HK-2 (cell line): ENCODE measurements at regions not wholly inside any gene's neighbourhood (a gene's known extent, or its start where the extent isn't known, plus 50 kb on each side); places are given as distances from the start of the nearest gene placed in this dataset.
A peak's percentile ranks its signal among the peaks of the same experiment; 100 is the strongest.
"Not testable (repeated sequence)": the region's sequence is repeated elsewhere in the genome, so short reads cannot be mapped to it uniquely, and the experiment has no call there.

Source experiments
- DNase-seq: peaks from one replicate; pipeline ENCODE4 v3.0.0-alpha.2; 2018; ENCODE audit not compliant: unreplicated experiment

DNA sequence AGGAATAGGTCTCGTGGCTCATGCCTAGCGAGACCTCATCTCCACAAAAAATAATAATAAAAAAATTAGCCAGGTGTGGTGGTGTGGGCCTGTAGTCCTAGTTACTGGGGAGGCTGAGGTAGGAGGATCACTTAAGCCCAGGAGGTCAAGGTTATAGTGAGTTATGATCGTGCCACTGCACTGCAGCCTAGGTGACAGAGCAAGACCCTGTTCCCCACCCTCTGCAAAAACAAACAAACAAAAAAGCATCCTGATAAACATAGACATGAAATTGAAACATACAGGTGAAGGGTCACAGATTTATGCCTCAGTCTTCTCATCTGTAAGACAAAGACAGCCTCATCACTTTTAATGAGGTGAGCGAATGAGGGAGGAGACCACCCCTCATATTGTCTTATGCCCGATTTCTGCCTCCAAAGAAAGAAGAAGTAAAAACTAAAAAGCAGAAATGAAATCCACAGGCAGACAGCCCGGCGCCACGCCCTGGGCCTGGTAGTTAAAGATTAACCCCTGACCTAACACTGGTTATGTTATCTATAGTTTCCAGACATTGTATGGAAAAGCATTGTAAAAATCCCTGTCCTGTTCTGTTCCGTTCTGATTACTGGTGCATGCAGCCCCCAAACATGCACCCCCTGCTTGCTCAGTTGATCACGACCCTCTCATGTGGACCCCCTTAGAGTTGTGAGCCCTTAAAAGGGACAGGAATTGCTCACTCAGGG, 138.5 kb downstream of the OR2B2 start:
- DNase-seq, result not testable (repeated sequence)

DNA sequence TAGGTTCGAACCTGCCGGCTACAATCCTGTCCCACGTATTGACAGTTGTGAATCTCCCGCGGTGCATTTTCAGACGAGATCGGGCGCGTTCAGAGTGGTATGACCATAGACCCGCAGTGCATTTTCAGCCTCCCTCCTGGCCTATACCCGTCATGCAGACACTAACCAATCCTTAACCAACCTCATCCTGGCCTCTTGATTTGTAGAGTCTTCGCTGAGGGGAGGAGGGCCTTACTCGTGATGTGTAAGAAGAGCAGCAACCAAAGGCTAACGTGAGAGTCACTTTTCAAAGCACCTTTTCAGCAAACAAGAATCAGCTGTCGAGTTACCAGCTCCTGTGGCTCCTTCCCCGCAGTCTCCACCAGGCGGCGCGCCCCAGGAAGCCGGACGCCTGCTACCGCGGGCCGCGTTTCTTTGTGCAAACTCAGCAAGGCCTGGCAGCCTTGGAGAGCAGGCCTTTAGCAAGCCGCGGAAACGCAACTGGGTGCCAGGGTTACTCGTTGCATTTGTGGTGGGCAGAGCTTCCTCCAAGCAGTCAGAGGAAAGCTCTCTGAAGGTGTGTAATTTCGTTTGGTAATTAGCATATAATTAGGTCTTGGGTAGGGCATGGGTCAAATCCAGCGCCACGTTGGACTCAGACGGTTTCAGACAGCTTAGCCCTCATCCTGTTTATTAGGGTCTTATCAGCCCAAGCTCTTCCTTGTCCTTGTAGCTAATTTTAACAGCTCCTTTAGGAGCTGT, 139.8 kb downstream of the OR2B2 start:
- DNase-seq, result peak; percentile 79

DNA sequence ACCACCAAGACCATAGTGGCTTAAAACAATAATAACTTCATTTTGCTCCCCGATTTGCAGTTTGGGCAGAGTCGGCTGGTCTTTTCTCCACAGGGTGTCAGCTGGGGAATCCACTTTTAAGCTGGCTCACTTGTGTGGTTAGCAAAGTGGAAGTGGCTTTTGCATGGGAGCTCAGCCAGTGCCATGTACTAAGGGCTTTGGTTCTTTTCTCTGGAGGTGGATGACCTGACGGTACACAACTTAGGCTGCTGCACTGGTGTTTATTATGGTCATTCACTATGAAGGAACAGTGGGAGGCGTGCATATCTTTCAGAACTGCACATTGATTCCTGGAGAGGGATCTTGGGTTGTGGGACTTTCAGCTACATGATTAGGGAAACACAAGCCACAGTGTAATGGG, 141.0 kb downstream of the OR2B2 start:
- DNase-seq, result no peak

DNA sequence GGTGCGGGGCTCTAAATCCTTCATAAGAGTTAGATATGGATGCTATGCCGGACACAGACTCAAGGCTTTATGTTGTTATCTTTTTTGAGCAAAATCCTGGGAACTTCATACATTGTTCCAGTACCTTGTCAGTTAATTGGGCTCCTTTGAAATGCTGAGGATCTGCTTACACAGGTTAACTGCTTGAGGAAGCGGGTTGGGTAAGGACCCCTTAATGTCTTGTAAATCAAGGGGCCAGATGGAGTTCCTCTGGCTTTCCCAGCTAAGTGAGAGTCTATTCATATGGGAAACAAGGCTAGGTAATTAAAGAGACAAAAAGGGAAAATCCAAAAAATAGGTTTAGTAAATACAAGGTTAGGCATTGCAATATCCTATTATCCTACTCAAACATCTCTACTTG, 141.5 kb downstream of the OR2B2 start:
- DNase-seq, result no peak

DNA sequence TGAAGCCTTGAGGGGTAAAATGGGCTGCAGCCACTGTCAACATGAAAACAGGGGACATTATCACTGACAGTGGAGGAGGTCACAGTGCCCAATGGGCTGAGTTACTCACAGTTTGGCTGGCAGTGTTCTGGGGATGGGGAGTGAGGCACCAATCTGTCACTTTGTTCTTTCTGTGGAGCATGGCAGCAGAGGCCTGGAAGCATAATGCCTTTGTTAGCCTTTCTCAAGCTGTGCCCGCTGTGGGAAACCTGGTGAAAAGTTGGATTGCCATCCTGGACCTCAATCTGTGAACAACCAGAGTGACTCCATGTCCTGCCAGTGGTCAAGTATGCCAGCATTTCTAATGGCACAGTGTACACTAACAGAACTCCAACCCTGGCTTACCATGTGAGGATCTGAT, 143.6 kb downstream of the OR2B2 start:
- no peak for DNase-seq

DNA sequence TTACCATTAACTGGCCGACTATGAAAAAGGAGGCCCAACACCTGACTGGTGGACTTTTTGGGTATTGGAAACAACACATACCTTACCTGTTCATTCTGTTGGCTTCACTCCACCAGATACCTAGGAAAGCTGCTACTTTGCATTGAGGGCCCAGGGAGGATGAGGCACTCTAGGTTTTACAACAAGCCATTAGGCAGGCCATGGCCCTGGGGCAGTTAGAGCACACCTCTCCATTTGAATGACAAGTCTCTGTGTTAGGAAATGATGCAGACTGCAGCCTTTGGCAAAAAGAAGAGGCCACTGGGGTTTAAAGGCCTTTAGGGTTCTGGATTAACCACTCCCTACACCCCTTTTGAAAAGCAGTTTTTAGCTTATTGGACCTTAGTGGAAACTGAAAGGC, 144.3 kb downstream of the OR2B2 start:
- no peak for DNase-seq

DNA sequence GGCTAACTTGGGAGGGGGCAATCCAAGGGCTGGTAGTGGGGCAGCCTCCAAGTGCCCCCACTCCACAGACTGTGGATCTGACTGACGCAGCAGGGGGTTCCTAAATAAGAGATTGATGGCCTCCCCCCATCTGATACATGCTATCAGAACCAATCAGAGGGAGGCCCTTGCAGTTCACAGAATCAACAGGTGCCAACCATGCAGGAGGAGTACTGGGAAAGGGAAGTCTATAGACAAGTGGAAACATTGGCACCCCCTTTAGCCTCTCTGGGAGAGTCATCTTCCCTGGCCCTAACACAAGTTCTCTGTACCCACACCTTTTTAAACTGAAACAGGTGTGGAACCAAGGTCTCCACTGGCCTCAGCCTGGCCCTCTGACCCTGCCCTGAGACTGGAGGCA, 145.8 kb downstream of the OR2B2 start:
- DNase-seq, result no peak

DNA sequence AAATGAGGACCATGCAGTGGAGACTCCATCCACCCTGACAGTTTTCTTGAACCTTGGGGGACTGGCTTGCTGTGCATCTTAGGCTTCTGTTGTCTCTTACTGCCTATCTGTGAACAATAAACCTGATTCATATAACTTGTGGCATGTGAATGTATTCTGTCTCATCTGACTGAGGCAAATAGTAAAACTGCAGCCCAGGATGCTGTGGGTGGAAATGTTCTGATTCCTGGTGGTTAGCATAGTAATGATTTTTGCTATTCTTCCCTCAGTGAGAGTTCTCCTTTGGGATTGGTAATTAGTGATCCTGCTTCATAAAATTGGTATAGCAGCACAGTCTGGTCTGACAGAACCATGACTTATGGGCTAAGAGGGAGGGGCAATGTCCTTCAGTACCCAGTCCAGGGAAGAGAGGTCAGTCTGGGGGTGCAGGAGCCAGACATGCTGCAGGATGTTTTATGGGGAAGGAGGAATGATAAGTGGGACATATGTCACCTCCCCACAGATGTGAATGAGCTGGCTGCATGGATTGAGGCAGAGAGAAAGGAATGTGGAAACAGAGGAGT, 147.1 kb downstream of the OR2B2 start:
- no peak for DNase-seq

DNA sequence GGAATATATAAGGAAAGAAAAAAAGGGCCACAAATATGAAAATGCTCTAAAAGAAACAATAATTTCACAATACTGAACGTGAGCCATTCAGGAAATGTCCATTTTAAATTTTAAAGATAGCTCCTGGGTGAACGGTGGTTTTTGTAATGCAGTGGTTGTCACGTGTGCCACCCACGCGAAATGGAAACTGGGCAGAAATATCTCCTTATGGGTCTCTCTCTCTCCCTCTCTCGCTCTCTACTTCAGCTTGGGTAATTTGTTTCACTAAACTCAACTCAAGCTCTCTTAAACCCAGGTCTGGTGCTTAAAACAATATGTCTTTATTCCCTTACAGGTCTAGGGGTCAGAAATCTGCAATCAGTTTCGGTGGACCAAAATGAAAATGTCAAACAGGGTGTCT, 150.8 kb downstream of the OR2B2 start:
- no peak for DNase-seq

DNA sequence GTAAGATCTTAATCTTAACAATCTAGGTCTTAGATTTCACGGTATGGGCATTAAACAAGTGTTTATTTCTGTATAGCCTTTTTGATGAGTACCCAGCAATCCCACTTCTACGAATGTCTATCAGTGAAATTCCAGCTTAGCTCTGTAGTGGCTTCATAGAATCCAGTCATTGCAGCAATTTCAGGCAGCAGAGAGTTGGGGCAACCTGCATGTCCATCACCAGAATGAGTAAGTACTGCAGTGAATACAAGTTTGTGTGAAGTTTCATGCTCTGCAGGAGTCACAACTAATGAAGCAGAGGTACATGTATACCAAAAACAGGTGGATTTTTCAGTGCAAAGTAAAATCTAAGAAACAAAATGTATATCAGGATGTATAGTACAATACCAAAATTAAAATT, 151.7 kb downstream of the OR2B2 start:
- DNase-seq, result no peak

DNA sequence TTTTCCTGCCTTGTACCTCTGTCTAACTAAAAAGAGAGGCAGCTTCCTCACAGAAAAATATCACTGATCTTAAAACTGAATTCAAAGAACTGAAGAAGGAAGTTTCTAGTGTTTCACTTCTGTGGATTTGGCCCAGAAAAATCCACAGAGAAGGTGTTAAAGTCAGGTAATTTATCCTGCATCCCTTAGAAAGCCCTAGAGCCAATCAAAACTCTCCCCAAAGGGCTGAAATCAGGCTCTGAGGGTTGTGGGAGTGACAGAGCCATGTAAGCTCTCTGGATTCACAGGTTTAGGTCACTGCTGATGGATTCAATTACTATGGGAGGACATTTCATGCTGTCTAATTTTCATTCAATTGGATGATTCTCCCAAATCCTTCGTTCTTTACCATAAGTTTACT, 152.3 kb downstream of the OR2B2 start:
- DNase-seq, result no peak

DNA sequence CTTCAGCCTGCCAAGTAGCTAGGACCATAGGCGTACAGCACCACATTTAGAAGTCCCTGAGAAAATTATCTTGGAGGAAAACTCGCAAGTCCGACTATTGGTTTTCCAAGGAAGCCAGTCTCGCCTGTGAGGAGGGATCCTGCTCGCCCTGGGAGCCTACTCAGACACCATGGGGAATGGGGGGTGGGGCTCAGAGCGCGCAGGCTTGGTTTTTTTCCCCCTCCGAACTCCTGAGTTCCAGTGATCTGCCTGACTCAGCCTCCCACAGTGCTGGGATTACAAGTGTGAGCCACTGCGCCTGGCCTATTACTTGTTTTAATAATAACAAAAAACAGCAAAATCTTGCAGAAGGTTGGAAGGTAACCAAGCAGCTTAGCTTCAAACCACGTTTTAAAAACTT, 153.7 kb downstream of the OR2B2 start:
- DNase-seq, result no peak

DNA sequence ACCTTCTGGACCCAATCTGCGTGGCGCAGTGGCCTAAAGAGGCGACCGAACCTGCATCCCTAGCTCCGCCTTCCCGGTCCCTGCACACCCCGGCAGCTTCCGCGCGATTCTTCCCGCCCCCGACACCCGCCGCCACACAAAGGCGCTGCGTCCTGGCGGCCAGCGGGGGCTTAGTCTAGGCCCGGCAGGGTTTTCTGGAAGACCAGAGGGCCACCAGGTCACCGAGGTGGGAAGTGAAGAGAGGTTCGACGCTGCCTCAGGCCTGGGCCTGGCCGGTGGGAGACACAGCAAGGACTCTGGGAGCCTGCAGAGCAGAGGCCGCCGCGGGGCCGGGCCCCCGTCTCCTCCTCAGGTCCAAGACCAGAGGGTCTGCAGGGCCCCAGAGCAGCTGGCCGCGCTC, 154.9 kb downstream of the OR2B2 start:
- DNase-seq, result no peak

DNA sequence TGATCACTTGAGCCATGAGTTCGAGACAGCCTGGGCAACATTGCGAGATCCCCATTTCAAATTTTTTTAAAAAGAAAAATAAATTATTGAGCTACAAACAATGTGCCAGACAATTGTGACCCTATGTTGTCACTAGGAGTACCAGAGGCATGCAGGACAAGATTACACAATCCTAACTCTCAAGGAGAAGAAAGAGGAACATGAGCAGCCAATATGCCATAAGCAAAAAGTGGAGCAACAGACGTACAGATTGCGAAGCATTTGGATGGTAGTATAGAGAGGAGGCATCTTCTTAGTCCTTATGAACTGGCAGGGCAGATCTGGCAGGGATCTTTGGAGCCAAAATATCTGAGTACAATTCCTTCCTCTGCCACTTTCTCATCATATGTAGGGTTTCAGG, 156.4 kb downstream of the OR2B2 start:
- no peak for DNase-seq

DNA sequence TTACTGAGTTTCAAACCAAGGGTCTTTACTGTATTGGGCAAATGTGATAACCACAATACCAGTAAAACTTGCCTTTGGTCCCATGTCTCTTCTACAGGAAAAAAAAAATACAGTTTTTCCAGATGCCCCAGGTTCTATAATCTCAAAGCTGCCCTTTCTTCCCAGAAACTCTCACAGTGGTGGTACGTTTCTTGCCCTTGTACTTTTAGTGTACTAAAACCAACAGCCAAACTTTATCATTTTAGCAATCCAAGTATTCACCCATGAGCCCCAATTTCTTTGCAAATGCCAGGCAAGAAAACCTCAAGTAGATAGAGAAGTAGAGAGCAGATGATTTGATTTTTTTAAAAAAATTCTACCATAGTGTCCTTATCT, 157.8 kb downstream of the OR2B2 start:
- DNase-seq, result no peak

DNA sequence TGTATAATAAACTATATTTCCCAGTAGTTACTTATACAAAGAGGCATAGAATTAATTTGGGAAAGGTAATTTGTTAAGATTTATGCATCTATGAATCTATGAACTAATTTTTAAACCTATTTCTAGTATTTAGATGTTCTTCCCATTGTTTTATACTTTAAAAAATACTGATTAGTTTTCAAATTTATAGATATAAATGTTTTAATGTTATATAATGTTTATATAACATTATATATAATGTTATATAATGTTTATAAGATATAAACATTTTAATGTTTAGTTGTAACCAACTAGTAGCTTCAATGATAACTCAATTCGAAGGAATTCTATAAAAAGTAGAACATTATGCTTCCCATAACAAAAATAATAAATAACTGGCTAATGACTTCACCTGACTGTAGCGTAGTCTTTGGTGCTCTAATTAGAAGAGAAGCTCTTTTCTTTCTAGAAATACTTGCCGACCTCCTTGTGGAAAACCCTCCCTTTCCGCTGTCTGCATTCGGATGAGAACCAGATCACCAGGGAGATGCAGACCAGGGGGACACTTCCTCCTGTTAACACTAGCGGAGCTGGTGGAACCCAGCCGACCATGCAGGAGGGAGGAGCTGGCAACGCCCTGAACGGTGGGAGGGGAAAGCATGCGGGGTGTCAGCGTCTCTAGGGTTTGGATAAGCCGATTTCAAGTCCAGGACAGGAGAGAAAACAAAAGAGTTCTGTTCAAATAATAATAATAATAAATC, 158.4 kb downstream of the OR2B2 start:
- peak; percentile 79 for DNase-seq

DNA sequence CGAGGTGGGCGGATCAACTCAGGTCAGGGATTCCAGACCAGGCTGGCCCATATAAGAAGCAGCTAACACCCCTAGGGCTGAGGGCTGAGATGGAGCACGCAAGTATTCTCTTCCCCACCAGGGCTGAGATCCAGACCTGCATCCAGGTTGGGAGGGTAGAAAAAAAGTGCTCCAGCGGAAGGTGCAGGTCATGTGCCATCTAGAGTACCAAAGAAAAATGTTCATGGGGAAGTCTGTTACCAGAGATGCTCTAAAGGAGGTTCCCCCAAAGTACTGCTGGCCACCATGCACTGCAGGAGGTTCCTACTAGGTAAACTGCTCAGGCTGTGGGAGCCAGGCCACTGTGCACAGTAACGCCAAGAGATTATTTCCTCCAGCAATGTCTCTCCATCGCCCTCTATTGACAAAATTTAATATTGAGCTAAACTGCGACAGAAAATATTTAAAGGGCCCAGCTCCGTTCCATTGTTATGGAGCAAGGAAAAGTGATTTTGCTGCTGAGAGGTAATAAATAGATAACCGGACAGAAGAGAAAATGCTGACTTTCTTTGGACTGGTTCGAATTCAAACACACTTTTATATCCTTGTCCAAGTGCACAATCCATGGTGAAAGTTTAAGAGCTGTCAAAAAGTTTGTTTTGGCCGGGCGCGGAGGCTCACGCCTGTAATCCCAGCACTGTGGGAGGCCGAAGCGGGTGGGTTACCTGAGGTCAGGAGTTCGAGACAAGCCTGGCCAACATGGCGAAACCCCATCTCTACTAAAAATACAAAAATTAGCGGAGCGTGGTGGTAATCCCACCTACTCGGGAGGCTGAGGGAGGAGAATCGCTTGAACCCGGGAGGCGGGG, 159.9 kb downstream of the OR2B2 start:
- peak; percentile 42 for DNase-seq

DNA sequence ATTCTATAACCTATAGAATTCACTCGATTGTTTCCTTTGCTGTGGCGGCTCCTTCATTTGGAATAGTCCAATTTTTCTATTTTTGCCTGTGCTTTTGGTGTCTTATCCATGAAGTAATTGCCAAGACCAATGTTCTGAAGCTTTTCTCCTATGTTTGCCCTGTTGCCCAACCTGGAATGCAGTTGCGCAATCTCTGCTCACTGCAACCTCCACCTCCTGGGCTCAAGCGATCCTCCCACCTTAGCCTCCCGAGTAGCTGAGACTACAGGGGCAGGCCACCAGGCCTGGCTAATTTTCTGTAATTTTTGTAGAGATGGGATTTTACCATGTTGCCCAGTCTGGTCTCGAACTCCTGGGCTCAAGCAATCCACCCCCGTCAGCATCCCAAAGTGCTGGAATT, 163.5 kb downstream of the OR2B2 start:
- DNase-seq, result no peak

DNA sequence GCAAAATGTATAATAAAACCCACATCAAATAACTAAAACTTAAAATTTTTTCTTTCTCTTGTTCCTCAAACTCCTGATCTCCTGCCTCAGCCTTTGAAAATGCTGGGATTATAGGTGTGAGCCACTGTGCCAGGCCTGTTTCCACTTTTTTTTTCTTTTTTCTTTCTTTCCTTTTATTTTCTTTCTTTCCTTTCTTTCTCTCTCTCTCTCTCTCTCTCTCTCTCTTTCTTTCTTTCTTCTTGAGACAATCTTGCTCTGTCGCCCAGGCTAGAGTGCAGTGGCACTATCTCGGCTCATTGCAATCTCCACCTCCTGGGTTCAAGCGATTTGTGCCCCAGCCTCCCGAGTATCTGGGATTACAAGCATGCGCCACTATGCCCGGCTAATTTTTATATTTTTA, 164.6 kb downstream of the OR2B2 start:
- DNase-seq, result no peak

DNA sequence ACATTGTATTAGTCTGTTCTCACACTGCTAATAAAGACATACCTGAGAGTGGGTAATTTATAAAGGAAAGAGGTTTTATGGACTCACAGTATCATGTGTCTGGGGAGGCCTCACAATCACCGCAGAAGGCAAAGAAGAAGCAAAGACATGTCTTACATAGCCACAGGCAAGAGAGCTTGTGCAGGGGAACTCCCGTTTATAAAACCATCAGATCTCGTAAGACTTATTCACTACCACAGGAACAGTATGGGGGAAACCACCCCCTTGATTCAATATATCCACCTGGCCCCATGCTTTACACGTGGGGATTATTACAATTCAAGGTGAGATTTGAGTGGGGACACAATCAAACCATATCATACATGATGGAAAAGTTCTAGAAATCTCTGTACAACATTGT, 165.3 kb downstream of the OR2B2 start:
- DNase-seq, result not testable (repeated sequence)

DNA sequence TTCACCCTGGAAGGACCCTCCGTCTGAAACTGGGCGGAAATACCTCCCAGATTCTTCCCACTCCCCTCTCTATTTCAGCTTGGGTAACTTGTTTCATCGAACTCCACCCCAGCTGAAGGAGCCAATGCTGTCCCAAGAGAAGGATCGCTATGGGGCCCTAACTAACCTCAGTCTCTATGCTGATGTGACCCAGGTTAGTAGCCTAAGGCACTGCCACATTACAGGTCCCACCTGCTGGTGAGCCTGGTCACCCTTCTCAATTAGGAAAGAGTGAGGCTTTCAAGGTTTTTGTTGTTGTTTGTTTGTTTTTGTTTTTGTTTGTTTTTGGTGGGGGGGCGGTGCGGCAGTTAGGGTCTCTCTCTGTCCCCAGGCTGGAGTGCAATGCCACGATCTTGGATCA, 168.4 kb downstream of the OR2B2 start:
- no peak for DNase-seq
